IMR-90 (cell line): ENCODE measurements at regions not wholly inside any gene's neighbourhood (a gene's known extent, or its start where the extent isn't known, plus 50 kb on each side); places are given as distances from the start of the nearest gene placed in this dataset.

ENCODE experiments used
- ATAC-seq: fragments of 200-7000 bp; cut with Tn5 transposase; 2 replicates; pipeline ENCODE4 v1.9.1; 2020; ENCODE audit warnings: low read depth, mild to moderate bottlenecking, moderate library complexity
- BruUV-seq: library from RNA; stranded (reverse); fragments of 400-500 nt; replicated peaks from 2 replicates; lab custom pipeline; 2021; lab: Mats Ljungman, UMichigan
- CTCF ChIA-PET: fragments of 300-600 bp; formaldehyde crosslinking; extraction: SDS; loops from one replicate; lab custom pipeline; 2021; ENCODE audit warnings: antibody characterized with exemption; lab: Yijun Ruan, JAX
- POLR2A ChIA-PET: fragments of 300-600 bp; sonication (Branson Sonifier 250); formaldehyde crosslinking; loops from one replicate; lab custom pipeline; 2022; ENCODE audit warnings: antibody characterized with exemption; ENCODE audit not compliant: unreplicated experiment; lab: Charles Lee
- DNase-seq: peaks from one replicate; pipeline ENCODE4 v3.0.0; 2013
- H2AFZ ChIP-seq: replicated peaks from 2 replicates; pipeline ENCODE3; 2013; ENCODE audit warnings: low read length, mild to moderate bottlenecking; ENCODE audit not compliant: poor library complexity
- H2AK5ac ChIP-seq: 2 replicates; pipeline ENCODE4 v1.6.1; 2013; ENCODE audit warnings: low read depth, low read length, inconsistent platforms
- H2AK9ac ChIP-seq: replicated peaks from 2 replicates; pipeline ENCODE3; 2013; ENCODE audit warnings: mild to moderate bottlenecking, low read depth, low read length, moderate library complexity; ENCODE audit not compliant: poor library complexity
- H2BK120ac ChIP-seq: 2 replicates; pipeline ENCODE4 v1.6.1; 2013; ENCODE audit warnings: low read depth, low read length, inconsistent platforms
- H2BK15ac ChIP-seq: 3 replicates; pipeline ENCODE4 v1.6.1; 2013; ENCODE audit warnings: low read depth, low read length, inconsistent platforms
- H2BK20ac ChIP-seq: 2 replicates; pipeline ENCODE4 v1.6.1; 2013; ENCODE audit warnings: low read depth, mild to moderate bottlenecking, inconsistent platforms, low read length, moderate library complexity
- H2BK5ac ChIP-seq: 2 replicates; pipeline ENCODE4 v1.6.1; 2013; ENCODE audit warnings: mild to moderate bottlenecking, low read depth, low read length, inconsistent platforms; ENCODE audit not compliant: poor library complexity, severe bottlenecking
- H3K14ac ChIP-seq: replicated peaks from 2 replicates; pipeline ENCODE4 v1.6.1; 2013; ENCODE audit warnings: low read depth, low read length, inconsistent platforms
- H3K18ac ChIP-seq: 2 replicates; pipeline ENCODE4 v1.6.1; 2013; ENCODE audit warnings: low read depth, low read length, control low read depth
- H3K23ac ChIP-seq: 2 replicates; pipeline ENCODE4 v1.6.1; 2013; ENCODE audit warnings: low read depth, low read length, inconsistent platforms
- H3K27ac ChIP-seq: 2 replicates; pipeline ENCODE4 v1.5.1; 2013; ENCODE audit warnings: mild to moderate bottlenecking, control low read depth, low read length; ENCODE audit not compliant: insufficient read depth
- H3K27me3 ChIP-seq: 2 replicates; pipeline ENCODE4 v1.6.1; 2013; ENCODE audit warnings: low read length; ENCODE audit not compliant: control insufficient read depth, insufficient read depth
- H3K36me3 ChIP-seq: 2 replicates; pipeline ENCODE4 v1.6.1; 2013; ENCODE audit warnings: low read length, mixed read lengths; ENCODE audit not compliant: control insufficient read depth, insufficient read depth
- H3K4ac ChIP-seq: 2 replicates; pipeline ENCODE4 v1.6.1; 2013; ENCODE audit warnings: low read depth, low read length, inconsistent platforms
- H3K4me1 ChIP-seq: 2 replicates; pipeline ENCODE4 v1.6.1; 2013; ENCODE audit warnings: low read length, mixed read lengths; ENCODE audit not compliant: control insufficient read depth, insufficient read depth
- H3K4me2 ChIP-seq: 2 replicates; pipeline ENCODE4 v1.6.1; 2013; ENCODE audit warnings: low read depth, mild to moderate bottlenecking, control low read depth, low read length, moderate library complexity
- H3K4me3 ChIP-seq: 2 replicates; pipeline ENCODE4 v1.5.1; 2013; ENCODE audit warnings: low read depth, mild to moderate bottlenecking, control low read depth, low read length, moderate library complexity; ENCODE audit not compliant: insufficient read depth
- H3K56ac ChIP-seq: 2 replicates; pipeline ENCODE4 v1.6.1; 2013; ENCODE audit warnings: low read length, inconsistent platforms; ENCODE audit not compliant: insufficient read depth; ENCODE audit errors: extremely low read depth
- H3K79me1 ChIP-seq, 2 experiments: 2 replicates each; pipeline ENCODE4 v1.6.1; 2013; ENCODE audit warnings: low read length in 2 of 2, inconsistent platforms in 1 of 2, low read depth in 1 of 2
- H3K9ac ChIP-seq: 2 replicates; pipeline ENCODE4 v1.6.1; 2013; ENCODE audit warnings: low read depth, low read length, control low read depth
- H3K9me1 ChIP-seq: 2 replicates; pipeline ENCODE4 v1.6.1; 2013; ENCODE audit warnings: low read length, inconsistent platforms; ENCODE audit not compliant: insufficient read depth
- H3K9me3 ChIP-seq: 2 replicates; pipeline ENCODE4 v1.6.1; 2013; ENCODE audit warnings: low read length; ENCODE audit not compliant: control insufficient read depth, insufficient read depth
- H4K20me1 ChIP-seq: 2 replicates; pipeline ENCODE4 v1.6.1; 2013; ENCODE audit warnings: low read length, inconsistent platforms; ENCODE audit not compliant: insufficient read depth
- H4K5ac ChIP-seq: 2 replicates; pipeline ENCODE4 v1.6.1; 2013; ENCODE audit warnings: mild to moderate bottlenecking, low read depth, low read length, control low read depth
- H4K8ac ChIP-seq, 2 experiments: 2 replicates each; pipeline ENCODE4 v1.6.1; 2013; ENCODE audit warnings: low read depth in 2 of 2, low read length in 2 of 2, control low read depth in 1 of 2, inconsistent platforms in 1 of 2
- H4K91ac ChIP-seq: 2 replicates; pipeline ENCODE4 v1.6.1; 2013; ENCODE audit warnings: low read depth, low read length, inconsistent platforms; ENCODE audit not compliant: insufficient read depth
- BHLHE40 ChIP-seq: fragments of 150-350 bp; IDR thresholded peaks from 2 replicates; pipeline ENCODE4 v1.6.1; 2016; ENCODE audit warnings: mild to moderate bottlenecking, low read depth, low read length
- CEBPB ChIP-seq: IDR thresholded peaks from 2 replicates; pipeline ENCODE4 v1.6.1; 2012; ENCODE audit warnings: low read depth, low read length, improper control_type of control experiment
- CHD1 ChIP-seq: IDR thresholded peaks from 2 replicates; pipeline ENCODE4 v1.6.1; 2012; ENCODE audit warnings: low read depth, low read length, improper control_type of control experiment
- FOS ChIP-seq: fragments of 150-350 bp; IDR thresholded peaks from 2 replicates; pipeline ENCODE4 v1.6.1; 2016; ENCODE audit warnings: low read depth, low read length
- MAFK ChIP-seq: IDR thresholded peaks from 2 replicates; pipeline ENCODE4 v1.6.1; 2012; ENCODE audit warnings: low read depth, low read length, improper control_type of control experiment
- MAZ ChIP-seq: IDR thresholded peaks from 2 replicates; pipeline ENCODE4 v1.6.1; 2012; ENCODE audit warnings: low read depth, mild to moderate bottlenecking, low read length, improper control_type of control experiment, moderate library complexity, borderline replicate concordance
- MXI1 ChIP-seq: IDR thresholded peaks from 2 replicates; pipeline ENCODE4 v1.6.1; 2012; ENCODE audit warnings: low read depth, mild to moderate bottlenecking, low read length, moderate library complexity, borderline replicate concordance
- NFE2L2 ChIP-seq: fragments of 150-350 bp; IDR thresholded peaks from 2 replicates; pipeline ENCODE4 v1.6.1; 2016; ENCODE audit warnings: low read depth, mild to moderate bottlenecking, low read length
- POLR2A ChIP-seq: IDR thresholded peaks from 2 replicates; pipeline ENCODE4 v1.6.1; 2012; ENCODE audit warnings: mild to moderate bottlenecking, low read depth, low read length
- RCOR1 ChIP-seq: IDR thresholded peaks from 2 replicates; pipeline ENCODE4 v1.6.1; 2012; ENCODE audit warnings: mild to moderate bottlenecking, low read length, improper control_type of control experiment; ENCODE audit not compliant: insufficient replicate concordance
- RFX5 ChIP-seq: IDR thresholded peaks from 2 replicates; pipeline ENCODE4 v1.8.0; 2012; ENCODE audit warnings: low read depth, mild to moderate bottlenecking, low read length, moderate library complexity
- SMC3 ChIP-seq: fragments of 150-350 bp; IDR thresholded peaks from 2 replicates; pipeline ENCODE4 v1.6.1; 2016; ENCODE audit warnings: low read depth, mild to moderate bottlenecking, antibody characterized with exemption, low read length, moderate library complexity
- WGBS, 2 experiments: methylation state at CpG; one replicate each; pipeline versions ENCODE4 v1.1.5 to v1.1.7; 2013; ENCODE audit warnings: missing lambda C conversion rate in 2 of 2; ENCODE audit not compliant: insufficient read length in 1 of 2; ENCODE audit errors: extremely low coverage in 2 of 2; 5-methylcytosine and 5-hydroxymethylcytosine counted together
- dilution Hi-C: fragments of 300-500 bp; cut with HindIII; formaldehyde crosslinking; loops from one replicate; pipeline ENCODE4 v1.14.3; 2018; ENCODE audit warnings: low sequenced_read_pairs; ENCODE audit not compliant: unreplicated experiment
- in situ Hi-C: fragments of 300-500 bp; cut with MboI; formaldehyde crosslinking; loops from 3 replicates; pipeline ENCODE4 v1.14.3; 2019; ENCODE audit warnings: low sequenced_read_pairs, inconsistent platforms, mixed read lengths
- intact Hi-C: fragments of 100-400 bp; cut with micrococcal nuclease; formaldehyde crosslinking; loops from 2 replicates; pipeline ENCODE4 v1.10.0; 2022
- TF ChIP-seq, protein P1 (sequence below): conservative IDR thresholded peaks from 2 replicates; pipeline ENCODE4 v1.5.1; 2012; ENCODE audit warnings: mild to moderate bottlenecking, low read depth, low read length, improper control_type of control experiment
- TF ChIP-seq, protein P2 (sequence below): fragments of 150-350 bp; IDR thresholded peaks from 2 replicates; pipeline ENCODE4 v1.6.1; 2016; ENCODE audit warnings: low read depth, mild to moderate bottlenecking, low read length, moderate library complexity, borderline replicate concordance
- TF ChIP-seq, protein P3 (sequence below): fragments of 150-350 bp; IDR thresholded peaks from 2 replicates; pipeline ENCODE4 v1.6.1; 2017; ENCODE audit warnings: mild to moderate bottlenecking, antibody characterized with exemption, low read length, low read depth

DNA sequence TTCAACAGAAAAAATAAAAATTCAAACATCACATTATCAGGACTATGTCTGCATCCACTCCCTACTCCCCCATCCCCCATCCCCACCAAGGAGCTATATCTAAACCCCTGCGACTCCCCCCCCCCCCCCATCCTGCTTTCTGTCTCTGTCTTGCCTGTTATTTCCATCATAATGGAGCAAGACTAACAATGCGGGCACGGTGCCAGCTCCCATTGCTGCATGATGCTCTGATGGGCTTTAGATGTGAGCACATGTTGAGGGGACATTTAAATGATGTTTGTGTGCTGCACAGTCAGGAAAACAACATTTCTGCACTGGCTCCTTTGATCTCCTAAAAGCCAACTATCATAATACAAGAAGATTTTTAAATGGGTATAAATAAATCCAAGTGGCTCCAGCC is 644.2 kb upstream of the SETBP1 start:
- Histone ChIP-seq H3K27me3 (no peaks in the 10 kb centered on the region), H2AK9ac (no peak overlapping the region), H3K56ac (no peak overlapping the region), H2BK15ac (no peak overlapping the region), H3K18ac (no peak overlapping the region), H3K36me3 (no peaks in the 10 kb centered on the region), H4K8ac (no peak overlapping the region), H2AK5ac (no peak overlapping the region), H4K91ac (no peak overlapping the region), H3K9me3 (no peaks in the 10 kb centered on the region), H2AFZ (no peak overlapping the region), H3K4me2 (no peak overlapping the region), H2BK120ac (no peak overlapping the region), H3K14ac (no peak overlapping the region), H3K27ac (no peak overlapping the region), H3K23ac (no peak overlapping the region), H3K9me1 (no peaks in the 10 kb centered on the region), H3K79me1 (no peaks in the 10 kb centered on the region), H3K4ac (no peak overlapping the region), H3K4me3 (no peak overlapping the region), H4K20me1 (no peaks in the 10 kb centered on the region), H2BK20ac (no peak overlapping the region), H2BK5ac (no peak overlapping the region), H4K5ac (no peak overlapping the region), H3K4me1 (no peaks in the 10 kb centered on the region), H3K9ac (no peak overlapping the region)
- BruUV-seq = no TSS peak
- no peak for ATAC-seq
- intact Hi-C loops = loop anchor here (5.0 to 10.0 kb wide), 2 partner anchors 58 to 261 kb away; no protein-coding TSS in a partner anchor
- no peak for DNase-seq
- CTCF ChIA-PET = interaction anchor here (1.1 kb wide), 1 partner anchor 64 kb away, joined by 3 read pairs; no protein-coding TSS in a partner anchor
- TF ChIP-seq POLR2A (no peak), CEBPB (no peak), MXI1 (no peak), NFE2L2 (no peak), MAZ (no peak), BHLHE40 (no peak), MAFK (no peak), CHD1 (no peak), SMC3 (no peak), RCOR1 (no peak), FOS (no peak), RFX5 (no peak)
- TF ChIP-seq, protein P1, sequence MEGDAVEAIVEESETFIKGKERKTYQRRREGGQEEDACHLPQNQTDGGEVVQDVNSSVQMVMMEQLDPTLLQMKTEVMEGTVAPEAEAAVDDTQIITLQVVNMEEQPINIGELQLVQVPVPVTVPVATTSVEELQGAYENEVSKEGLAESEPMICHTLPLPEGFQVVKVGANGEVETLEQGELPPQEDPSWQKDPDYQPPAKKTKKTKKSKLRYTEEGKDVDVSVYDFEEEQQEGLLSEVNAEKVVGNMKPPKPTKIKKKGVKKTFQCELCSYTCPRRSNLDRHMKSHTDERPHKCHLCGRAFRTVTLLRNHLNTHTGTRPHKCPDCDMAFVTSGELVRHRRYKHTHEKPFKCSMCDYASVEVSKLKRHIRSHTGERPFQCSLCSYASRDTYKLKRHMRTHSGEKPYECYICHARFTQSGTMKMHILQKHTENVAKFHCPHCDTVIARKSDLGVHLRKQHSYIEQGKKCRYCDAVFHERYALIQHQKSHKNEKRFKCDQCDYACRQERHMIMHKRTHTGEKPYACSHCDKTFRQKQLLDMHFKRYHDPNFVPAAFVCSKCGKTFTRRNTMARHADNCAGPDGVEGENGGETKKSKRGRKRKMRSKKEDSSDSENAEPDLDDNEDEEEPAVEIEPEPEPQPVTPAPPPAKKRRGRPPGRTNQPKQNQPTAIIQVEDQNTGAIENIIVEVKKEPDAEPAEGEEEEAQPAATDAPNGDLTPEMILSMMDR = no peak
- TF ChIP-seq, protein P2, sequence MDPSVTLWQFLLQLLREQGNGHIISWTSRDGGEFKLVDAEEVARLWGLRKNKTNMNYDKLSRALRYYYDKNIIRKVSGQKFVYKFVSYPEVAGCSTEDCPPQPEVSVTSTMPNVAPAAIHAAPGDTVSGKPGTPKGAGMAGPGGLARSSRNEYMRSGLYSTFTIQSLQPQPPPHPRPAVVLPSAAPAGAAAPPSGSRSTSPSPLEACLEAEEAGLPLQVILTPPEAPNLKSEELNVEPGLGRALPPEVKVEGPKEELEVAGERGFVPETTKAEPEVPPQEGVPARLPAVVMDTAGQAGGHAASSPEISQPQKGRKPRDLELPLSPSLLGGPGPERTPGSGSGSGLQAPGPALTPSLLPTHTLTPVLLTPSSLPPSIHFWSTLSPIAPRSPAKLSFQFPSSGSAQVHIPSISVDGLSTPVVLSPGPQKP = no peak
- TF ChIP-seq, protein P3, sequence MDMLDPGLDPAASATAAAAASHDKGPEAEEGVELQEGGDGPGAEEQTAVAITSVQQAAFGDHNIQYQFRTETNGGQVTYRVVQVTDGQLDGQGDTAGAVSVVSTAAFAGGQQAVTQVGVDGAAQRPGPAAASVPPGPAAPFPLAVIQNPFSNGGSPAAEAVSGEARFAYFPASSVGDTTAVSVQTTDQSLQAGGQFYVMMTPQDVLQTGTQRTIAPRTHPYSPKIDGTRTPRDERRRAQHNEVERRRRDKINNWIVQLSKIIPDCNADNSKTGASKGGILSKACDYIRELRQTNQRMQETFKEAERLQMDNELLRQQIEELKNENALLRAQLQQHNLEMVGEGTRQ = no peak
- POLR2A ChIA-PET = no interaction called here
- dilution Hi-C loops = no loop called here
- WGBS, 2 experiments = no CpG with 5 or more reads among the region's 3 CpGs
- in situ Hi-C loops = no loop called here
